ENCODE measurements at regions not wholly inside any gene's neighbourhood (a gene's known extent, or its start where the extent isn't known, plus 50 kb on each side); places are given as distances from the start of the nearest gene placed in this dataset.

- DNase-seq (ENCODE audit: low spot score) = no peak
Observed at GRCh38 chr6:18763086-18763485, 375.9 kb downstream of the RNF144B start.

GRCh38 chr6:18784794-18785193 is 397.6 kb downstream of the RNF144B start:
- DNase-seq (ENCODE audit: low spot score) = no peak

GRCh38 chr6:18785810-18786490 is 398.8 kb downstream of the RNF144B start:
- DNase-seq (ENCODE audit: low spot score) = no peak

- no peak for DNase-seq (ENCODE audit: low spot score)
Observed at GRCh38 chr6:18792866-18793265, 405.7 kb downstream of the RNF144B start.

- no peak for DNase-seq (ENCODE audit: low spot score)
Observed at GRCh38 chr6:18795726-18796125, 408.6 kb downstream of the RNF144B start.

- DNase-seq (ENCODE audit: low spot score) = no peak
Observed at GRCh38 chr6:18820725-18821124, 433.6 kb downstream of the RNF144B start.

- DNase-seq (ENCODE audit: low spot score) = peak; percentile 12
Observed at GRCh38 chr6:18823782-18824386, 436.7 kb downstream of the RNF144B start.

- no peak for DNase-seq (ENCODE audit: low spot score)
Observed at GRCh38 chr6:18829272-18829870, 442.2 kb downstream of the RNF144B start.

- no peak for DNase-seq (ENCODE audit: low spot score)
Observed at GRCh38 chr6:18835976-18836375, 448.8 kb downstream of the RNF144B start.

GRCh38 chr6:18837013-18837412 is 449.9 kb downstream of the RNF144B start:
- DNase-seq (ENCODE audit: low spot score) = no peak

- DNase-seq (ENCODE audit: low spot score) = no peak
Observed at GRCh38 chr6:18842534-18842933, 455.4 kb downstream of the RNF144B start.

GRCh38 chr6:18845896-18846295 is 458.7 kb downstream of the RNF144B start:
- DNase-seq (ENCODE audit: low spot score) = no peak

GRCh38 chr6:18846327-18846726 is 459.2 kb downstream of the RNF144B start:
- DNase-seq (ENCODE audit: low spot score) = no peak

GRCh38 chr6:18861204-18861603 is 474.1 kb downstream of the RNF144B start:
- no peak for DNase-seq (ENCODE audit: low spot score)

GRCh38 chr6:18883268-18883667 is 496.1 kb downstream of the RNF144B start:
- DNase-seq (ENCODE audit: low spot score) = no peak

- no peak for DNase-seq (ENCODE audit: low spot score)
Observed at GRCh38 chr6:18883851-18884250, 496.7 kb downstream of the RNF144B start.

GRCh38 chr6:18893540-18894269 is 506.6 kb downstream of the RNF144B start:
- no peak for DNase-seq (ENCODE audit: low spot score)

GRCh38 chr6:18897350-18897749 is 510.2 kb downstream of the RNF144B start:
- no peak for DNase-seq (ENCODE audit: low spot score)

- DNase-seq (ENCODE audit: low spot score) = no peak
Observed at GRCh38 chr6:18904681-18905080, 517.5 kb downstream of the RNF144B start.

GRCh38 chr6:18920701-18921100 is 533.6 kb downstream of the RNF144B start:
- DNase-seq (ENCODE audit: low spot score) = no peak

- DNase-seq (ENCODE audit: low spot score) = no peak
Observed at GRCh38 chr6:18931086-18931485, 543.9 kb downstream of the RNF144B start.

GRCh38 chr6:18958146-18958545 is 571.0 kb downstream of the RNF144B start:
- DNase-seq (ENCODE audit: low spot score) = no peak
